ENCODE measurements at regions not wholly inside any gene's neighbourhood (a gene's known extent, or its start where the extent isn't known, plus 50 kb on each side); places are given as distances from the start of the nearest gene placed in this dataset.

- TF ChIP-seq POLR2AphosphoS5 (IDR thresholded peaks at IDR 0.05; ENCODE audit: low read depth, low read length) = no peak
- no peak for TF ChIP-seq REST (IDR thresholded peaks at IDR 0.05; ENCODE audit: insufficient read depth in 1 of 2, low read depth in 2 of 2, low read length in 2 of 2)
- no peak for TF ChIP-seq TAF1 (IDR thresholded peaks at IDR 0.05; ENCODE audit: borderline replicate concordance, insufficient read depth, low read length)
- no peak for TF ChIP-seq FOXP2 (optimal IDR thresholded peaks at IDR 0.05; ENCODE audit: borderline replicate concordance, extremely low read depth, extremely low read length, insufficient read depth)
- TF ChIP-seq SIN3A (IDR thresholded peaks at IDR 0.05; ENCODE audit: borderline replicate concordance, insufficient read depth, low read length) = no peak
Measured at GRCh38 chr6:77373955-77374354, 89.3 kb downstream of the HTR1B start.

- TF ChIP-seq POLR2AphosphoS5 (IDR thresholded peaks at IDR 0.05; ENCODE audit: low read depth, low read length) (no peak), REST (IDR thresholded peaks at IDR 0.05; ENCODE audit: insufficient read depth in 1 of 2, low read depth in 2 of 2, low read length in 2 of 2) (no peak), FOXP2 (optimal IDR thresholded peaks at IDR 0.05; ENCODE audit: borderline replicate concordance, extremely low read depth, extremely low read length, insufficient read depth) (no peak)
Measured at GRCh38 chr6:77371748-77372147, 91.5 kb downstream of the HTR1B start.

GRCh38 chr6:77368660-77369313, 94.5 kb downstream of the HTR1B start:
- TF ChIP-seq FOXP2 (optimal IDR thresholded peaks at IDR 0.05; ENCODE audit: borderline replicate concordance, extremely low read depth, extremely low read length, insufficient read depth) = no peak
- no peak for TF ChIP-seq REST (IDR thresholded peaks at IDR 0.05; ENCODE audit: insufficient read depth in 1 of 2, low read depth in 2 of 2, low read length in 2 of 2)
- no peak for TF ChIP-seq POLR2AphosphoS5 (IDR thresholded peaks at IDR 0.05; ENCODE audit: low read depth, low read length)
- TF ChIP-seq TAF1 (IDR thresholded peaks at IDR 0.05; ENCODE audit: borderline replicate concordance, insufficient read depth, low read length) = no peak
- no peak for TF ChIP-seq SIN3A (IDR thresholded peaks at IDR 0.05; ENCODE audit: borderline replicate concordance, insufficient read depth, low read length)

- TF ChIP-seq SIN3A (IDR thresholded peaks at IDR 0.05; ENCODE audit: borderline replicate concordance, insufficient read depth, low read length) = no peak
- TF ChIP-seq POLR2AphosphoS5 (IDR thresholded peaks at IDR 0.05; ENCODE audit: low read depth, low read length) = no peak
- no peak for TF ChIP-seq TAF1 (IDR thresholded peaks at IDR 0.05; ENCODE audit: borderline replicate concordance, insufficient read depth, low read length)
- TF ChIP-seq FOXP2 (optimal IDR thresholded peaks at IDR 0.05; ENCODE audit: borderline replicate concordance, extremely low read depth, extremely low read length, insufficient read depth) = no peak
- no peak for TF ChIP-seq REST (IDR thresholded peaks at IDR 0.05; ENCODE audit: insufficient read depth in 1 of 2, low read depth in 2 of 2, low read length in 2 of 2)
Measured at GRCh38 chr6:77366798-77367197, 96.5 kb downstream of the HTR1B start.

GRCh38 chr6:77363702-77364101, 99.6 kb downstream of the HTR1B start:
- no peak for TF ChIP-seq SIN3A (IDR thresholded peaks at IDR 0.05; ENCODE audit: borderline replicate concordance, insufficient read depth, low read length)
- no peak for TF ChIP-seq REST (IDR thresholded peaks at IDR 0.05; ENCODE audit: insufficient read depth in 1 of 2, low read depth in 2 of 2, low read length in 2 of 2)
- TF ChIP-seq TAF1 (IDR thresholded peaks at IDR 0.05; ENCODE audit: borderline replicate concordance, insufficient read depth, low read length) = no peak
- TF ChIP-seq FOXP2 (optimal IDR thresholded peaks at IDR 0.05; ENCODE audit: borderline replicate concordance, extremely low read depth, extremely low read length, insufficient read depth) = no peak
- TF ChIP-seq POLR2AphosphoS5 (IDR thresholded peaks at IDR 0.05; ENCODE audit: low read depth, low read length) = no peak

Data from PFSK-1 (cell line).